ENCODE measurements at regions not wholly inside any gene's neighbourhood (a gene's known extent, or its start where the extent isn't known, plus 50 kb on each side); places are given as distances from the start of the nearest gene placed in this dataset.

GRCh38 chr15:93485438-93486327 lies 396.7 kb upstream of the RGMA start:
- no peak for DNase-seq (ENCODE audit: low spot score)

DNA sequence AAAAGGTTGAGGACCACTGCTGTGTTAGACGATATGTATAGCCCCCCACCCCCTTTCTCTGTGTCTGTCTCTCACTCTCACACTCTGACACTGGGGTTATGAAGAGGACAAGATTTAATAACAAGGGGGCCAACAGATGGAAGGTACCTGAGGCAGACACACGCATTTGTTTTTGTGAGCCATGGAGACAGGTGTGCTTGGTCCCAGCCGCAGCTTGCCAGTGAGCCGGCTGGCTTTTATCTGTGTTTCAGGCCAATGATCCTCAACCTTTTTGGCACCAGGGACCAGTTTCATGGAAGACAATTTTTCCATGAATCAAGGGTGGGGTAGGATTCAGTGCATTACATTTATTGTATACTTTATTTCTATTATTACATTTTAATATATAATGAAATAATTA lies 394.9 kb upstream of the RGMA start:
- no peak for DNase-seq (ENCODE audit: low spot score)

- DNase-seq (ENCODE audit: low spot score) = no peak
Measured at GRCh38 chr15:93482731-93483130, 393.7 kb upstream of the RGMA start.

DNA sequence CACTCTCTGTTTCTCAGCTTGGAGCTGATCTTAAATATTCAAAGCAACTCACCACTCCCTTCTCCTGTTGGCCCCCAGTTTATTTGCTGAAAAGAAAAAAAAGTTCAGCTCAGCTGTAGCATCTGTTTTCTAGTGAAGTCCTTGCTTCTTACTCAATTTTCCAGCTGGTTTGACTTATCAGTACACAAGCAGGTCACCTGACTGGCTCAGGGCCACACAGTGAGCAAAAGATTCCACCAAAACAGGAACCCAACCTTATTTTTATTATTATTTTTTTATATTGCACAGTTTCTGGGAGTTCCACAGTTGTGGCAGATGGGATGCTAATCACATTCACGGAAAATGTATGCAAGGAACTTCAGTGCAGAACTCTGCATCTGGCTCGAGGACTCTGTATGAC lies 390.7 kb upstream of the RGMA start:
- no peak for DNase-seq (ENCODE audit: low spot score)

- DNase-seq (ENCODE audit: low spot score) = no peak
Measured at GRCh38 chr15:93478947-93479346, 389.9 kb upstream of the RGMA start.

GRCh38 chr15:93477721-93478120 lies 388.7 kb upstream of the RGMA start:
- no peak for DNase-seq (ENCODE audit: low spot score)

DNA sequence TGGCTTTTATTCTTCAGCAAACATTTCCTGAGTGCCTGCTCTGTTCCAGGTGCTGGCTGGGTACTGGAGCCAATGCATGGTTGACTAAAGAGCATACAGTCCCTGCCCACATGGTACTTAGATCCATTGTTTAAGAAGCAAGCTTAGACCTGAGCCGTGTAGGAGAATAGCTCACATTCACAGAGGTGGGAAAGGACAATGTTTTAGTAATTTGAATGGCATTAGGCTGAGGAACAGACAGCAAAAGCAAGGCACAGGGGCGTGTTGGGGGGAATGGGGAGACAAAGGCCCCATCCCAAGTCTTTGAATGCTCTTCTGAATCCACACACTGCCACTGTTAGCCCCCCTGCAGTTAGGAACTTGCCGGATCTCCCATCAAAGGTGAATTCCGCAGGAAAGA lies 388.2 kb upstream of the RGMA start:
- no peak for DNase-seq (ENCODE audit: low spot score)

DNA sequence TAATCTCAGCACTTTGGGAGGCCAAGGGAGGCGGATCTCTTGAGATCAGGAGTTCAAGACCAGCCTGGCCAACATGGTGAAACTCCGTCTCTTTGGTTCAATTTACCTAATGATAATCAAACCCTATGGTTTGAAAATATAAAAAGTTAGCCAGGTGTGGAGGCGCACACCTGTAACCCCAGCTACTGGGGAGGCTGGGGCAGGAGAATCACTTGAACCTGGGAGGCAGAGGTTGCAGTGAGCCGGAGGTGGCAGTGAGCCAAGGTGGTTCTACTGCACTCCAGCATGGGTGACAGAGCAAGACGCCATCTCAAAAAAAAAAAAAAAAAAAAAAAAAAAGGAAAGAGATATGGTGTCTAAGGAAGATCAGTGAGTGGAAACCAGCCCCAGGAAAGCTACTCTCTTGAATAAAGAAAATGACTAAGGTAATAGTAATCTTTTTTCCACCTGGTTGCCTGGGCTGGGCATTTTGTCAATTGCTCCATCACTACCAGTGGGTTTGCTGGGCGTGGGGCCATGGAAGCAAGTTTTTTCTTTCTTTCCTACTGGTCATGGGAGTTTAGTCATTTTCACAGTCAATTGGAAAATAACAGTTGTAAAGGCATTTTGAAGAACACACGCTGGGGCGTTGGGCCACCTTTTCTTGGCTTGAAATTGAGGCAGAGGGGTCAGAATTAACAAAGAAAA lies 387.6 kb upstream of the RGMA start:
- DNase-seq (ENCODE audit: low spot score) = no peak

DNA sequence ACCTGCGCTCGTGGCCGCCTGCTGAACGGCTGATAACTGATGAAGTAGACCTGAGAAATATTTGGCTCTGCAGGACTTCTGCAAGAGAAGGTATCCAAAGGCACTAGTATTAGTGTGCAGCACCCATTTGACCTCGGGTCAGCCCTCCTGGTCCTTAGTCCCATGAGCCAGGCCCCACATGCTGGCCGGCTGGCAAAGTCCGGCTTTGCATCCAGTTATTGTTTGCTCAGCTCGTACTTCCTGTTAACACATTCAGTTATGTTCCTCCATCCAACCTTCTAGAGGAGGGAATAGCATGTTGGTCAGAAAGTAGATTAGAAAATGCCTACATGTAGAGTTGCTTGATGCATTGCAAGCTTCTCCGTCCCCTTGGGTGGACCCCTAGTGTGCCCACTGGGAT lies 385.7 kb upstream of the RGMA start:
- no peak for DNase-seq (ENCODE audit: low spot score)

GRCh38 chr15:93469994-93470393 lies 381.0 kb upstream of the RGMA start:
- DNase-seq (ENCODE audit: low spot score) = no peak

DNA sequence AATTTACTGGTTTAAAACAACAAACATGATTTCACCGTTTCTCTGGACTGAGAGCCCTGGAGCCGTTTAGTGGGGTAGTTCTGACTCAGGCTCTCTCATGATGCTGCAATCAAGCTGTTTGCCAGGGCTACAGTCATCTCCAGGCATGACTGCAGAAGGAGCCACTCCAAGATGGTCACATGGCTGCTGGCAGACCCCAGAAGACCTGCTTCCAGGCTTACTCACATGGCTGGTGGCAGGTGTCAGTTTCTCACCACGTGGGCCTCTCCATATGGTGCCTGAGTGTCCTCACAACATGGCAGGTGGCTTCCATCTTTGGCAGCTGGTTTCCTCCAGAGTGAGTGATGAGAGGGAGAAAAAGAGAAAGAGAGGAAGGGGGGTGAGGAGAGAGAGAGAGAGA lies 378.3 kb upstream of the RGMA start:
- DNase-seq (ENCODE audit: low spot score) = peak; percentile 56

GRCh38 chr15:93466380-93466779 lies 377.4 kb upstream of the RGMA start:
- DNase-seq (ENCODE audit: low spot score) = no peak

DNA sequence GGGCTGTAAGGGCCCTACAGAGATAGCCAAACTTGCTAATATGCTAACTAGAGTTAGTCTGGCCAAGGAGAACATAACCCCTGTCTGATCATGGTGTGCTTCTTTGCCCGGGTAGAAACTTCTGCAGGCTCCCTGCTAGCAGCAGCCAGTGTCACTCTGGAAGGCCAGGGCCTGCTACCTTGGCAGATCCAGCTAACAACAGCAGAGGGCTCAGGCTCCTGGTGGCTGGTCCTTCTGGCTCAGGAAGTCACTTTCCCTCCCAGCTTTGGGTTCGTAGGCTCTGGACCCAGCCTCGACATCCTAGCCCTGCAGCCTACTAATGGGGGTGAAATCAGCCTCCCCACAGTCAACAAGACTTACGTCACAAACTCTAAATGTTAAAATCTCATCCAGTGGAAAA lies 373.7 kb upstream of the RGMA start:
- DNase-seq (ENCODE audit: low spot score) = no peak

- DNase-seq (ENCODE audit: low spot score) = no peak
Measured at GRCh38 chr15:93460717-93461116, 371.7 kb upstream of the RGMA start.

GRCh38 chr15:93459396-93459795 lies 370.4 kb upstream of the RGMA start:
- DNase-seq (ENCODE audit: low spot score) = no peak

DNA sequence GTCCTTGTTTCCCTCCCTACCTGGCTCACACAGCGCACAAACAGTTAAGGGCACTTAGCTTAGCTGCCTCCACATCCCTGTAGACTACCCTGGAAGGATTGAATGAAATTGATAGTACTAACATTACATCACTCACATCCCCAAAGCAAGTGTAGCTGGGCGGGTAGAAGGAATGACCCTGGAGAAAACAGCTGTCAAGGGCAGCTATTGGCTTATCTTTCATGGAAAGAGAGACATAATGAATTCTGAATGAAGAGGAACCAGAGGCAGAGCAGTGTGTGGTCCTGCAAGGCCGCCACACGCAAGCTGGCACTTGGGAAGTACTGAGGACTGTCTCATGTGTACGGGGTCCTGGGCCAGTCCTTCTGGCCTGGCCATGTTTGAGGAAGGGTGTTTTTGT lies 369.6 kb upstream of the RGMA start:
- no peak for DNase-seq (ENCODE audit: low spot score)

DNA sequence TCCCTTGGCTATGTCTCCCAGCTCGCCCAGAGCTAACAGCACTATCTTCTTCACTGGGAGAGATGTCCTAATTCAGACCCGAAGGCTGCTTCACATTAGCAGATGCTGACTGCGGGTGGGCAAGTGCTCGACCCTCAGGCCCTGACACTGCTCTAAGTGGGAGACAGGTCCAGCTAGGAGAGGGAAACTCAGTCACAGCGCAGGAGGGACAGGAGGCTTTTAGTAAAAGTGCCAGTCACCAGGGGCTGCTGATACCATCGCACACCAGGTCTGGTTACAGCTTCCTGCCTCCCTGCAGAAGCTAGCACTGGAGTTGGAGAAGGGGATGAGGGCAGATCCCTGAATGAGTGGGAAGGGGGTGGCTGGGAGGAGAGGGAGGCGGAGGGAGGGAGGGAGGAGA lies 365.8 kb upstream of the RGMA start:
- no peak for DNase-seq (ENCODE audit: low spot score)

- no peak for DNase-seq (ENCODE audit: low spot score)
Measured at GRCh38 chr15:93452537-93453211, 363.7 kb upstream of the RGMA start.

DNA sequence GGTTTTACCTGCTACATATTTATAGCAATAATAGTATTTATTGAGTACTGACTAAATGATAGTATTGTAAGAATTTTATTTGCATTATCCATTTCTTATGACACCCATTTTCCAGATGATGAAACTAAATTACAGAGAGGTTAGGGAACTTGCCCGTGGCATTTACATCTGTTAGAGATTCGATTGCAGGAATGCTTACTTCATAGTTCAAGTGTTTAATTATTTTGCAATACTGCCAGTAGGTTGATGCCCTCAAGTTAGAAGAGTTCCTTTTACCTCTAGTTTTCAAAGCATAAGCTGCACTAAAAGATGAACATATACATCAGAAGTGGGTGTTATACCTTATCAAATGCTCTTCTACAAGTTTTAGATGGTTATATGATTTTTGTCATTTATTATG lies 362.8 kb upstream of the RGMA start:
- DNase-seq (ENCODE audit: low spot score) = no peak

GRCh38 chr15:93451265-93451664 lies 362.3 kb upstream of the RGMA start:
- DNase-seq (ENCODE audit: low spot score) = no peak

GRCh38 chr15:93449798-93450197 lies 360.8 kb upstream of the RGMA start:
- DNase-seq (ENCODE audit: low spot score) = no peak

DNA sequence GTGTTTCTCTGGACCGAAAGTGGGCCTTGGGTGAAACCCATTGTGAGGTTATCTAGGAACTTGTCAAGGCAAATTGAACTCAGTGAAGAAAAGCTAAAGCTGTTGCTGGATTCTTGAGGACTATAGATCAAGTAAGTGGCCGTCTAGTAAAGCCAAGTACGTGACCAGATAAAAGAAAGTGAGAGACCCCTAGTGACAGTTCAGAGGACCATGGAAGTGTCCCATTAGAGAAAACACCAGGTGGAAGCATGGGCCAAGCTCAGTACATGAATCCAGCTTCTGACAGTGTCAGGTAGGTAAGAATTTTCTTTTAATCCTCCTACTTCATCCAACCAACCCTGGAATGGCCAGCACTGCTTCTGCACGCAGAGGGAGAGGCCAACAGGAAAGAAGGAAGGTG lies 349.3 kb upstream of the RGMA start:
- DNase-seq (ENCODE audit: low spot score) = peak; percentile 6

- DNase-seq (ENCODE audit: low spot score) = peak; percentile 20
Measured at GRCh38 chr15:93432474-93432873, 343.5 kb upstream of the RGMA start.
